ENCODE measurements at regions not wholly inside any gene's neighbourhood (a gene's known extent, or its start where the extent isn't known, plus 50 kb on each side); places are given as distances from the start of the nearest gene placed in this dataset.

DNA sequence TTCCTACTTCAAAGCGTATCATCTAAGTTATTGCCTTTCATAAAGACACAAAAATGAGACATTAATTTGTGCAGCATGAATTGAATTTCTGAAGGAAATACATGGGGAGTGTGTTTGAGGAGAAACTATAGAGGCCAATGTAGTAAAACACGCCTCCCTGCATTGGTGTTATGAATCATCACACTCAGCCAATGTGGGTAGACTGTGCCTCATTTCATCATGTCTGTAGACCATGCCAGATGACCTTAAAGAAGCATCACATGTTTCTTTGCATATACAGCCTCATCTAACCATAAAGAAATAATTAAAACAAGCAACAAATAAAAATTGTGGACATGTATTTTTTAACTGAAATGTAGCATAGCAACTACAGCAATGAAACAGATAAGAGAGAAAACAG, 486.0 kb upstream of the ADAMTS9 start:
- Histone ChIP-seq H3K9ac (ENCODE audit: low read length) (no peak overlapping the region), H3K27ac (ENCODE audit: low read depth, low read length) (no peak overlapping the region), H3K4me3 (ENCODE audit: low read depth, low read length) (no peak overlapping the region), H3K9me3 (ENCODE audit: control insufficient read depth, insufficient read depth, low read depth, low read length) (no peaks in the 10 kb centered on the region), H3K36me3 (ENCODE audit: control insufficient read depth, insufficient read depth, low read length) (no peaks in the 10 kb centered on the region), H3K4me1 (ENCODE audit: control insufficient read depth, insufficient read depth, low read length) (peaks cover 10% of the 10 kb centered on the region), H3K27me3 (ENCODE audit: control insufficient read depth, insufficient read depth, low read length) (no peaks in the 10 kb centered on the region)

DNA sequence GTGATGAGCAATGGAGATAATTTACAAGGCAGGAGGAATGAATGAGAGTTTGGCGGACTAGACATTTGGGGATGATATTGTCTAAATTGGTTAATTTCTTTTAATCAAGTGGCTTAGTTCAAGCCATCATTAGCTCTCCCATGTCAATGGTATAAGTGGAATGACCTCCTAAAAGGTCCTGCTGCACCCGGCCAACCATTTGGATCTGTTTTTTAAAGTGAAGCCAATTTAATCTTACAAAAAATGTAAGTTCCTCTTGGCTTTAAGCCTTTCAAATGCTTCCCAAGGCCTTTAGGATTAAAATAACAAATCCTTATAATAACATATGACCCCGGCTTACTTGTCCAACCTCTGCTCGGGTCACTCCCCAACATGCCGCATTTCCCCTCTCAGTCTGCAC, 484.4 kb upstream of the ADAMTS9 start:
- no peaks in the 10 kb centered on the region for H3K36me3 ChIP-seq (ENCODE audit: control insufficient read depth, insufficient read depth, low read length)
- H3K27ac ChIP-seq (ENCODE audit: low read depth, low read length): no peak overlapping the region
- no peak overlapping the region for H3K9ac ChIP-seq (ENCODE audit: low read length)
- no peak overlapping the region for H3K4me3 ChIP-seq (ENCODE audit: low read depth, low read length)
- no peaks in the 10 kb centered on the region for H3K27me3 ChIP-seq (ENCODE audit: control insufficient read depth, insufficient read depth, low read length)
- H3K9me3 ChIP-seq (ENCODE audit: control insufficient read depth, insufficient read depth, low read depth, low read length): no peaks in the 10 kb centered on the region
- H3K4me1 ChIP-seq (ENCODE audit: control insufficient read depth, insufficient read depth, low read length): no peaks in the 10 kb centered on the region

DNA sequence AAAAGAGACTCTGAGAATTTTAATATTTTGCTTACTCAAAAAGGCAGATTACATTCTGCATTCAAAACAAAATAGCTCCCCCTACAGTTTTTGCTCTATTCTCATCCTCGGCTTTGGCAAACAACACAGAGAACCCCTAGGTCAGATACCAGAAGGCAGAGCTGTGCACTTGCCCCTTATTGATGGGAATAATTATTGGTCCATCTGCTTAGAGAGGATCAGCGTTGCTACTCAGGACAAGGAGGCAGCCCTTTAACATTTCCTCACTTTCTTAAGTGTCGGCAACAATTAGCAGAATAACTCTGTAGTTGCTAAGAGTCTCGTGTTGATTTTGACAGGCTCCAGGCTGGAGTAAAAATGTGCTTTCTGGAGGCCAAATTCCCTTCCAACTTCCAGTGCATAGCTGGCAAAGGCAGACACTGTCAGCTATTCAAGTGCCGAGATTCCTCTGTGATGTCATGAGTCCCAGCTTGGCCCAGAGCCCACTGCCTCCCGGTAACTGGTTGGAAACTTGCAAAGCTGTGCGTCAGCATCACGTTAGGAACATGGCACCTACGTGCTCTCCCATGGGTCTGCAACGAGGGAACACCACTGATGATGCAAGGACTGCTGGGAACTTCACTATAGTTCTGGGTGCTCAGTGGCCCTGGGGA, 482.7 kb upstream of the ADAMTS9 start:
- Histone ChIP-seq H3K9me3 (ENCODE audit: control insufficient read depth, insufficient read depth, low read depth, low read length) (no peaks in the 10 kb centered on the region), H3K27me3 (ENCODE audit: control insufficient read depth, insufficient read depth, low read length) (no peaks in the 10 kb centered on the region), H3K4me1 (ENCODE audit: control insufficient read depth, insufficient read depth, low read length) (no peaks in the 10 kb centered on the region), H3K9ac (ENCODE audit: low read length) (no peak overlapping the region), H3K27ac (ENCODE audit: low read depth, low read length) (no peak overlapping the region), H3K4me3 (ENCODE audit: low read depth, low read length) (no peak overlapping the region), H3K36me3 (ENCODE audit: control insufficient read depth, insufficient read depth, low read length) (no peaks in the 10 kb centered on the region)

DNA sequence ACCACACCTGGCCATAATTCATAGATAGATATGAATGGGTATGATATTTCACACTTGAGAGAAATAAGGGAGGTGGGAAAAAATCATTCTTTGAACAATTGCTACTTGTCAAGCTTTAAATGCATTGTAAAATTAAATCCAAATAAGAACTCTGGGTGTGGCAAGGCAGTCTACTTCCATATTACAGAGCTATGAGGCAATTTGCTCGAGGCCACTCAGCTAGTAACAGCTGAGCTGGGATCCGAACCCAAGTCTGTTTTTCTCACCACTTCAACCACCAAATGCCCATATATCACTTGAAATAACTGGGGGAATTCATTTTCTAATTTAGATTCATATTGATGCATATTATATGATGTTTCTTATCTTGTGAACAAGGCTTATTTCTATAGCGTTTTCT, 482.2 kb upstream of the ADAMTS9 start:
- Histone ChIP-seq H3K36me3 (ENCODE audit: control insufficient read depth, insufficient read depth, low read length) (no peaks in the 10 kb centered on the region), H3K27ac (ENCODE audit: low read depth, low read length) (no peak overlapping the region), H3K9me3 (ENCODE audit: control insufficient read depth, insufficient read depth, low read depth, low read length) (no peaks in the 10 kb centered on the region), H3K4me1 (ENCODE audit: control insufficient read depth, insufficient read depth, low read length) (no peaks in the 10 kb centered on the region), H3K9ac (ENCODE audit: low read length) (no peak overlapping the region), H3K27me3 (ENCODE audit: control insufficient read depth, insufficient read depth, low read length) (no peaks in the 10 kb centered on the region), H3K4me3 (ENCODE audit: low read depth, low read length) (no peak overlapping the region)

DNA sequence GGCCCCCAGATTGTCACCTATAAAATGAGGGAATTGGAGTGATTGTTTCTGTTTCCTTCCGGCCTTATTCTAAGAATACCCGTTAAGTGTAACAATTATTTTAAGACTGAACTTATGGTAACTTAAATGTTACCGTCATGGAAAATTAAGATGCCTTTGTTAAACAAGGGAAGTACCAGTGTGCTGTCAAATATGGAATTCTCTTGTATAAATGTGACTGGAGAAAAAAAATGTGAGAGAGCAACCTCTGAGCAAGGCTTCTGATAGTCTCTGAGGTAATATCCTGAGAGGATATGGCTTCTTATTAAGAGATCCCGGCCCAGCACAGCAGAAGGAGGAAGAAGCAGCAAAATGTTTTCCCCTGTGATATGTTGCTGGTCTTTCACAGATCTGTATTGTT, 480.7 kb upstream of the ADAMTS9 start:
- H3K9me3 ChIP-seq (ENCODE audit: control insufficient read depth, insufficient read depth, low read depth, low read length): no peaks in the 10 kb centered on the region
- no peak overlapping the region for H3K27ac ChIP-seq (ENCODE audit: low read depth, low read length)
- no peaks in the 10 kb centered on the region for H3K27me3 ChIP-seq (ENCODE audit: control insufficient read depth, insufficient read depth, low read length)
- H3K36me3 ChIP-seq (ENCODE audit: control insufficient read depth, insufficient read depth, low read length): no peaks in the 10 kb centered on the region
- no peak overlapping the region for H3K4me3 ChIP-seq (ENCODE audit: low read depth, low read length)
- H3K4me1 ChIP-seq (ENCODE audit: control insufficient read depth, insufficient read depth, low read length): no peaks in the 10 kb centered on the region
- no peak overlapping the region for H3K9ac ChIP-seq (ENCODE audit: low read length)

DNA sequence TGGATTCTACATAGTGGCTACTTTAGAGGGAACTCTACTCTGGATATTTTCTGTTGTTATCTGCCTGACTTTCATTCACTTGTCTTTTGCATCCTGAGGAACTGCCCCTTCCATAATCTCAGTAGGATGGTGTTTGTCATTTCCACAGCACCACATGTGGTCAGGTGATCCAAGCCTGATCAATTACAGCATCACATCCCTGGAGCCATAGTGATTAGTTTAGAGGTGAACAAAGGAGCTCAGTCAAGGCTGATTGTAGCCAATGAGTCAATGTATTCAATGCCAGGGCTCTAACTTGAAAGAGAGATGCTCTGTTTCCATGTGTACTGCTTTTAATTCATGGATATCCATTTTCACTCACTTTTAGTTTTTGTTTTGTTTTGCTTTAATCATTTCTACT, 478.7 kb upstream of the ADAMTS9 start:
- no peaks in the 10 kb centered on the region for H3K27me3 ChIP-seq (ENCODE audit: control insufficient read depth, insufficient read depth, low read length)
- no peak overlapping the region for H3K4me3 ChIP-seq (ENCODE audit: low read depth, low read length)
- no peaks in the 10 kb centered on the region for H3K9me3 ChIP-seq (ENCODE audit: control insufficient read depth, insufficient read depth, low read depth, low read length)
- no peaks in the 10 kb centered on the region for H3K36me3 ChIP-seq (ENCODE audit: control insufficient read depth, insufficient read depth, low read length)
- no peaks in the 10 kb centered on the region for H3K4me1 ChIP-seq (ENCODE audit: control insufficient read depth, insufficient read depth, low read length)
- no peak overlapping the region for H3K9ac ChIP-seq (ENCODE audit: low read length)
- no peak overlapping the region for H3K27ac ChIP-seq (ENCODE audit: low read depth, low read length)

DNA sequence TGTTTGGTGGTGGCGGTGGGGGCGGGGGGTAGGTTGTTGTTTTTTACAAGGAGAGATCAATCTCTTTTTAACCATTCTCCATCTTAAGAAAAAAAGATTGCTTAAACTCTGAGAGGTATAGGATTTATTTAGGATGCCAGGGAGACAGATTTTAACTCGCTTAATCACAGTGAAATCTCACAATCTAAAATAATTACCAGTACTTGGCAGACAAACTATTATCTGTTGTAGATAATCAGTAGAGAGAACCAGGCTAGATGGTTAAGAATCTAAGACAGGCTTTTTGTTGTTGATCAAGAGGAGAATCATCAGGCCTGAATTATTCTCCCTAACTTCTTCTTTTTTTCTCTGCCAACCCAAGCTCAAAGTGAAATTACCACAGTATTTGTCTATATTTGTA, 470.2 kb upstream of the ADAMTS9 start:
- Histone ChIP-seq H3K36me3 (ENCODE audit: control insufficient read depth, insufficient read depth, low read length) (no peaks in the 10 kb centered on the region), H3K9me3 (ENCODE audit: control insufficient read depth, insufficient read depth, low read depth, low read length) (peaks cover 7% of the 10 kb centered on the region; the same call in 1 of the 2 replicates), H3K27ac (ENCODE audit: low read depth, low read length) (no peak overlapping the region), H3K9ac (ENCODE audit: low read length) (no peak overlapping the region), H3K4me1 (ENCODE audit: control insufficient read depth, insufficient read depth, low read length) (peaks cover 18% of the 10 kb centered on the region), H3K4me3 (ENCODE audit: low read depth, low read length) (no peak overlapping the region), H3K27me3 (ENCODE audit: control insufficient read depth, insufficient read depth, low read length) (no peaks in the 10 kb centered on the region)

DNA sequence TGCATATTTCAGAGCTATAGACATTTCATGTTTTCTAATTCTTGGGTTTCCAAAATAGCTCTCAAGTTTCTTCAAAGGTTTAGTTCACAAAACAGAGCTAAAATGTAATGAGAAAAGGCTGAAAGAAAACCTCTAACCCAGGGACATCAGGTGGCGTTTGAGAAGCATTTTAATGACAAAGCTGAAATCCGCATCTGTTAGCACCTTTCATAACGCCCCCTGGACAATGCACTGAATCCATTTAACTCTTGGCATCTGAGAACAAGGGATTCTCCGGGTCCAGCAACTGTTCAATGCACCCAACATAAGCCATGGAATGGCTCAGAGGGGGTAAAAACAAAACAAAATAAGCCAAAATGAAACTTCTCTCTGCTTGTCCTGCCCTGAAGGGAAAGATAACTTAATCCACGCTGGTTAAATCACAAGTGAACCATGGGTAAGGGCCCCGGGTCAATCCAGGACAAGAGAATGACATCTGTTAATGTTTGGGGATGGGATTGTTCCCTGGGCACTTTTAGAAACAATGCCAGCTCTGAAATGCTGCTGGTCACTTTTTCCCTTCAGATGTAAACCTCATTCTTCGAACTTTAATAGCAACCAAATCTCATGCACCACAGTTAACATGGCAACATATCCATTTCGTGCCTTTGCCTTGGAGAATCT, 466.2 kb upstream of the ADAMTS9 start:
- Histone ChIP-seq H3K9me3 (ENCODE audit: control insufficient read depth, insufficient read depth, low read depth, low read length) (no peaks in the 10 kb centered on the region), H3K4me3 (ENCODE audit: low read depth, low read length) (0 out of 2 replicates have a peak overlapping the region, but pooled peaks have one; percentile 29), H3K4me1 (ENCODE audit: control insufficient read depth, insufficient read depth, low read length) (peaks cover 30% of the 10 kb centered on the region), H3K9ac (ENCODE audit: low read length) (peak overlapping the region; percentile 54), H3K36me3 (ENCODE audit: control insufficient read depth, insufficient read depth, low read length) (no peaks in the 10 kb centered on the region), H3K27me3 (ENCODE audit: control insufficient read depth, insufficient read depth, low read length) (no peaks in the 10 kb centered on the region; the same call in 1 of the 2 replicates), H3K27ac (ENCODE audit: low read depth, low read length) (peak overlapping the region; percentile 44; the same call in 1 of the 2 replicates)

DNA sequence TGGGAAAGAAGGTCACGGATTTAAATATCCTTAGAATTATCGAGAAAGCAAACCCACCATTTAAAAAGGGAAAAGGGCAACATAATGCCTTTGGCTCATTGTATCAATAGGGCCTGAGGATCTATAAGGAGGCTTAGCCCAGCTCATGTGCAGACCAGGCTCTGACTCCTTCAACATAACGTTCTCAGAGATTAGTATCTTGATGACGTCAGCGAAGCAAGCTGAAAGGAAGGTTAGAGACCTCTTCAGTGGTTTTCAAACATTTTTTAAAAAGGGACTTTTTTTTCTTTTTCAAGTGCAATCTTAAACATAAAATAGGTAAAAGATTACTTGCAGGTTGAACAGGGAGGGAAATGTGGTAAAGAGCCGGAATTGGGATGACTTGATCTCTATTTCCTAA, 463.9 kb upstream of the ADAMTS9 start:
- H3K9ac ChIP-seq (ENCODE audit: low read length): no peak overlapping the region
- no peak overlapping the region for H3K4me3 ChIP-seq (ENCODE audit: low read depth, low read length)
- no peaks in the 10 kb centered on the region for H3K9me3 ChIP-seq (ENCODE audit: control insufficient read depth, insufficient read depth, low read depth, low read length)

DNA sequence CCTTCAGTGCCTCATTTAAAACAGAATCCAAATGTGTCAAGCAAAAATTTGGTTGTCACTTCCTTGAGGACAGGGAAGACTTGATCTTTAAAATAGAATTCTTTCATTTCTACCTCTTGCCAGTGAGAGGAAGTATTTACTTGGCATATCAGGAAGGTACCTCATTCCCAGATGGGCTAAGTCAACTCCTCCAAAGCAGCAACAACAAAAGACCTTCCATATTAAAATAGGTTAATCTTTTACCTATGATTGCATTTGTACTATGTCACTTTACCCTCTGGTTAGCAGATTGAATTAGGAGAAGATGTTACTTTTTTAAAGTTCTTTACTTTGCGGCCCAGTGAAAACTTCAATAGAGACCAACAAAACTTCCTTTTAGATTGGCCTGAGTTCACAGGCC, 462.1 kb upstream of the ADAMTS9 start:
- H3K36me3 ChIP-seq (ENCODE audit: control insufficient read depth, insufficient read depth, low read length): no peaks in the 10 kb centered on the region
- no peak overlapping the region for H3K4me3 ChIP-seq (ENCODE audit: low read depth, low read length)
- H3K9ac ChIP-seq (ENCODE audit: low read length): no peak overlapping the region
- no peaks in the 10 kb centered on the region for H3K9me3 ChIP-seq (ENCODE audit: control insufficient read depth, insufficient read depth, low read depth, low read length)
- peaks cover 51% of the 10 kb centered on the region for H3K4me1 ChIP-seq (ENCODE audit: control insufficient read depth, insufficient read depth, low read length)
- no peak overlapping the region for H3K27ac ChIP-seq (ENCODE audit: low read depth, low read length)
- no peaks in the 10 kb centered on the region; the same call in 1 of the 2 replicates for H3K27me3 ChIP-seq (ENCODE audit: control insufficient read depth, insufficient read depth, low read length)

More for the DNA sequence above, 463.9 kb upstream of the ADAMTS9 start:
- Histone ChIP-seq H3K27me3 (ENCODE audit: control insufficient read depth, insufficient read depth, low read length) (no peaks in the 10 kb centered on the region; the same call in 1 of the 2 replicates), H3K4me1 (ENCODE audit: control insufficient read depth, insufficient read depth, low read length) (peaks cover 39% of the 10 kb centered on the region), H3K27ac (ENCODE audit: low read depth, low read length) (no peak overlapping the region), H3K36me3 (ENCODE audit: control insufficient read depth, insufficient read depth, low read length) (no peaks in the 10 kb centered on the region)

DNA sequence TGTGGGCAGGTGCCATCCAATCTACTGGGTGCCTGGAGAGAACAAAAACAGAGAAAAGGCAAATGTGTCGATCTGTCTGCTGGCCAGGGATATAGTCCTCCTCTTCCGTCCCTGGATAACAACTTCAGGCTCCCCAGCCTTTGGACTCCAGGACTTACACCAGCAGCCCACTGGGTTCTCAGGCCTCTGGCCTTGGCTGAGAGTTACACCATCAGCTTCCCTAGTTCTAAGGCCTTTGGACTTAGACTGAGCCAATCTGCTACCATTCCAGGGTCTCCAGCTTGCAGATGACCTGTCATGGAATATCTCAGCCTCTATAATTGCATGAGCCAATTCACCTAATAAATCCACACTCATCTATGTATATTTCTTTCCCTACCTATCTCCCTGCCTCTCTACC, 460.9 kb upstream of the ADAMTS9 start:
- Histone ChIP-seq H3K9ac (ENCODE audit: low read length) (no peak overlapping the region), H3K36me3 (ENCODE audit: control insufficient read depth, insufficient read depth, low read length) (no peaks in the 10 kb centered on the region), H3K4me1 (ENCODE audit: control insufficient read depth, insufficient read depth, low read length) (peaks cover 47% of the 10 kb centered on the region), H3K4me3 (ENCODE audit: low read depth, low read length) (no peak overlapping the region), H3K27me3 (ENCODE audit: control insufficient read depth, insufficient read depth, low read length) (no peaks in the 10 kb centered on the region; the same call in 1 of the 2 replicates), H3K9me3 (ENCODE audit: control insufficient read depth, insufficient read depth, low read depth, low read length) (no peaks in the 10 kb centered on the region), H3K27ac (ENCODE audit: low read depth, low read length) (no peak overlapping the region)
